CD4-positive, alpha-beta T cell treated with Interleukin-21 for 1 hour (primary cell): ENCODE measurements at regions not wholly inside any gene's neighbourhood (a gene's known extent, or its start where the extent isn't known, plus 50 kb on each side); places are given as distances from the start of the nearest gene placed in this dataset.

Experiments
- DNase-seq: peaks from one replicate; pipeline ENCODE4 v3.0.0-alpha.2; 2020

GRCh38 chr13:79267560-79267959, 138.5 kb downstream of the RBM26 start:
- DNase-seq: no peak

- DNase-seq: no peak
Observed at GRCh38 chr13:79258489-79258888, 147.6 kb downstream of the RBM26 start.

- no peak for DNase-seq
Observed at GRCh38 chr13:79246578-79246949, 159.5 kb downstream of the RBM26 start.

- DNase-seq: no peak
Observed at GRCh38 chr13:79245937-79246577, 160.0 kb downstream of the RBM26 start.

GRCh38 chr13:79241697-79242096, 164.4 kb downstream of the RBM26 start:
- DNase-seq: no peak

GRCh38 chr13:79237981-79238380, 168.1 kb downstream of the RBM26 start:
- no peak for DNase-seq

- no peak for DNase-seq
Observed at GRCh38 chr13:79231887-79232286, 174.2 kb downstream of the RBM26 start.

- no peak for DNase-seq
Observed at GRCh38 chr13:79229761-79230160, 176.3 kb downstream of the RBM26 start.

GRCh38 chr13:79228972-79229371, 177.1 kb downstream of the RBM26 start:
- no peak for DNase-seq

GRCh38 chr13:79227418-79227817, 178.6 kb downstream of the RBM26 start:
- DNase-seq: no peak

GRCh38 chr13:79226938-79227337, 179.1 kb downstream of the RBM26 start:
- no peak for DNase-seq

GRCh38 chr13:79226250-79226649, 179.8 kb downstream of the RBM26 start:
- DNase-seq: no peak

- DNase-seq: no peak
Observed at GRCh38 chr13:79225487-79226232, 180.4 kb downstream of the RBM26 start.

- no peak for DNase-seq
Observed at GRCh38 chr13:79222427-79223205, 183.4 kb downstream of the RBM26 start.

GRCh38 chr13:79212064-79212619, 193.9 kb downstream of the RBM26 start:
- no peak for DNase-seq

GRCh38 chr13:79211377-79211776, 194.7 kb downstream of the RBM26 start:
- no peak for DNase-seq

GRCh38 chr13:79197933-79198332, 208.1 kb downstream of the RBM26 start:
- no peak for DNase-seq

- no peak for DNase-seq
Observed at GRCh38 chr13:79196843-79197242, 209.2 kb downstream of the RBM26 start.

GRCh38 chr13:79196366-79196765, 209.7 kb downstream of the RBM26 start:
- no peak for DNase-seq

GRCh38 chr13:79194727-79195126, 211.3 kb downstream of the RBM26 start:
- DNase-seq: no peak

GRCh38 chr13:79194272-79194671, 211.8 kb downstream of the RBM26 start:
- DNase-seq: peak; percentile 68

GRCh38 chr13:79191501-79191900, 214.6 kb downstream of the RBM26 start:
- no peak for DNase-seq

- DNase-seq: no peak
Observed at GRCh38 chr13:79190932-79191331, 215.1 kb downstream of the RBM26 start.
